Activated CD4-positive, alpha-beta T cell treated with anti-CD3 and anti-CD28 coated beads for 24 hours (primary cell): ENCODE measurements at regions not wholly inside any gene's neighbourhood (a gene's known extent, or its start where the extent isn't known, plus 50 kb on each side); places are given as distances from the start of the nearest gene placed in this dataset.
"Not testable (repeated sequence)": the region's sequence is repeated elsewhere in the genome, so short reads cannot be mapped to it uniquely, and the experiment has no call there.

Experiments
- DNase-seq, 2 donors: peaks; one replicate each; pipeline ENCODE4 v3.0.0-alpha.2; 2020; ENCODE audit warnings: low read depth in 2 of 2

GRCh38 chr1:172918478-172918877 lies 132.3 kb downstream of the TNFSF18 start:
- no peak for DNase-seq

DNA sequence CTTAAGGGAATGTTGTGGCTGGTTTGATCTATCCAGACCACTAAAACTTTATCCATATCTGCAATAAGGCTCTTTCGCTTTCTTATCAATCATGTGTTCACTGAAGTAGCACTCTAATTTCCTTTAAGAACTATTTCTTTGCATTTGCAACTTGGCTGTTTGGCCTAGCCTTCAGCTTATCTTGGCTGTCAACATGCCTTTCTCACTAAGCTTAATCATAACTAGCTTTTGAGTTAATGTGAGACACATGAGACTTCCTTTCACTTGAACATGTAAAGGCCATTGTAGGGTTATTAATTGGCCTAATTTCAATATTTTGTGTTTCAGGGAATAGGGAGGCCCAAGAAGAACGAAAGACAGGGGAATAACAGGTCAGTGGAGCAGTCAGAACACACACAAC lies 124.7 kb downstream of the TNFSF18 start:
- no peak for DNase-seq

DNA sequence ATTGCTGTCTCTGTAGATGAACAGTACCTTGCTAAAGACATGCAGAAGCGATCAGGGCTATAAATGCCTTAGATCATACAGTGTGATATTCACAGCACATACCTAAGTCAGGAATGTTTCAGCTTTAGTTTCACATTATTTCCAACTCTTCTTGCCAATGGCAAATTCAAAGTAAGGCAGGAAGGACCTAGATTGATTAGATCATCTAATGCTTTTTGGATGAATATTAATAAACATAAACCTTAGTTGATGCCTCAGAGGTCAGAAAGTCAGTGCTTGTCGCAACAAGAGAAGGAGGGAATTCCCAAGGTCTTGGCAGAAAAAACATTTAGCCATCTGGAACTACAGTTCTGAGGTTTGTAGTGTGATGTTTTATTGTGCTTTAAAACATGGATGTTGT lies 122.3 kb downstream of the TNFSF18 start:
- no peak for DNase-seq

DNA sequence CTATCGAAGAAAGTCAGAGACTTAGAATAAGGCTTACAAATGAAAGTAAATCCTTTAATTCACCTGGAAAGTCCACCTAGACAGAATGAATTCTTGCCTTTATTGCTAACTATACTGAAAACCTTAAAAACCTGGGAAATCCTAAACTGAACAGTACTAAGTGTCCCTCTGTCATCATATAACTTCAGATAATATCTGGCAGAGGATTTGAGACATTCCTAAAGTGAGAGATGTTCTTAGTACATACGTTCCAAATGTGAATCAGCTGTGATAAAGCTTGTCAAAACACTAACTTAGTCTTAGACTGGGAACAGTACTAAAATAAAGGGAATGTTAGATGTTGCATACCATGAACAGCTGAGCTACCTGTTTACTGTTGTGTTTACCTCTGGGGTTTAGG lies 121.7 kb downstream of the TNFSF18 start:
- DNase-seq = no peak

DNA sequence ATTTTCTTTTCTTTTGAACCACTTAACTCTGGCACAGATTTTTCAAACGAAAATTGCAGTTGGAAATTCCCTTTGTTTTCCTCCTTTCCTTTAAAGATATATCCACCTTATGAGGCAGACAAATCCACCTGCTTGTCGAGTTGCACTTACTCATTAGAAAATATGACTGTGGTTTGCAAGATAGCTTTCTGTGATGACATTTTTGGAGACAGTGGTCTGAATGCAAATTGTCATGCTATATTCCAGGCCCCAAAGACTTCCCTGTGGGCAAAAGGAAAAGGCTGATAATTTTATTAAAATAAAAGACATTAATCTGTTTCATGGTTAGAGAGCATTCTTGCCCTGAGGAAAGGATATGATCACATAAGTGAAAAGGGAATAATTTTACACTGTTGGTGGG lies 120.6 kb downstream of the TNFSF18 start:
- DNase-seq = no peak

DNA sequence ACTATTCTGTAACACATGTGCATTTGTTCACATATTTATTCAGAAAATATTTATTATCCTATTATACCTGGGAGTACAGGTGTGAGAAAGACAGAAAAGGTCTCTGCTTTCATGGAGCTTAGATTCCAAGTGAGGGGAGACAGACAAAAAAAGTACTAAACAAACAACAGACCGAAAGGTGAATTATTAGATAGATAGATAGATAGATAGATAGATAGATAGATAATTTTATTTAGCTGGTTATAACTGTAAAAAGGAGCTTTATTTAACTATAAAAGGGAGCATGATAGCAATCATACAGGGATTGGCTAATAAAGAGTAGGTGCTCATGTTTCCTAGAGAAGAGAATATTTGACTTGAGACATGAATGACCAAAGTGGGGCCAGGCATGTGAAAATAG lies 119.4 kb downstream of the TNFSF18 start:
- no peak for DNase-seq

- no peak for DNase-seq
These were observed 119.0 kb downstream of the TNFSF18 start for GRCh38 chr1:172931761-172932160.

DNA sequence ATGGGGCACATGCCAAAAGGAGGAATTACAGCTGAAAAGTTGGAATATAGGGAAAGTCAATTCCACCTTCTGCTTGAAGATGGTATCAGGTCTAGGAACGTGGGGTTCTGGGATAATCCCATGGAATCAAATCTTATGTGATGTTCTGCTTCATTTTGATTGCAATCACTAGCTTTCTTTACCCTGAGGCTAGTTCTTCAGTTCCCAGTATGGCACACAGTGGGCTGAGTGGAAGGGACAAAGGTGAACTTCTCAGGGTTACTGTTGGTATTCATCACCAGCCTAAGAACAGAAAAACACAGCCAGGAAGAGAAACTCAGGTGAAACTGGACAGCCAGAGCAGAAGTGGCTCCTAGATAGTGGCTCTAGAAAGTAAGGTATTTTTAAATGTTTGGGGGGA lies 117.8 kb downstream of the TNFSF18 start:
- DNase-seq = no peak

GRCh38 chr1:172934417-172934762 lies 116.4 kb downstream of the TNFSF18 start:
- no peak for DNase-seq

DNA sequence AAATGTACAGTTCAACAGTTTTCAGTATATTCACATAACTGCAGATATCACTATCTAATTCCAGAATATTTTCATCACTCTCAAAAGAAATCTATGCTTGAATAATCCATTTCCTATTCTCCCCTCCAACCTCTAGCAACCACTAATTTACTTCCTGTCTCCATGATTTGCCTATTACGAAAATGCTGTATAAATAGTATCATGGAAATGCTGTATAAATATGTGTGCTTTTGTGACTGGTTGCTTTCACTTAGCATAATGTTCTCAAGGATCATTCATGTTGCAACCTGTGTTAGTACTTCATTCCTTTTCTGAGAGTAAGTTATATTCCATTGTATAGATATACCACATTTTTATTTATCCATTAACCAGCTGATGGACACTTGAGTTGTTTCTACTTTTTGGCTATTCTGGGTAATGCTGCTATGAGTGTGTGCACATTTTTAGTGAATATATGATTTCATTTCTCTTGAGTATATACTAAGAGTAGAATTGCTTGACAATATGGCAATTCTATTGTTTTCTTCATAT lies 115.6 kb downstream of the TNFSF18 start:
- no peak for DNase-seq

GRCh38 chr1:172936088-172936645 lies 114.6 kb downstream of the TNFSF18 start:
- DNase-seq = no peak

DNA sequence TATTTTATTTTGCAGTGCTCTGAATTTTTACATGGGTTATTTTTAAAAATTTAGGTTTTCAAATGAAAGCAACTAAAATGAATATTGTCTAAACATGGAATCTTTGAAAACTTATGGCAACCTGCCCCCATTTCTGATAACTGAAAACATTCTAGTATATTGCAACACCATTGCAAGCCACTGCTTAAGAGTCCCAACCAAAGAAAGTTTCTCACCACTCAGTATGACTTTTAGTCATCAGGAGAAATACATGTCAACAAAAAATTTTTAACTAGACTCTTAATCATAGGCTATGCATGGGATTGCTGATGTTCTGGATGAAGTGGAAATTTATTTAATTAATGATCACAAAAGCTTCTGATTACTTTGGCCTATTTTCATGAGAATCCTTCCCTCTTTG lies 112.1 kb downstream of the TNFSF18 start:
- DNase-seq = no peak

DNA sequence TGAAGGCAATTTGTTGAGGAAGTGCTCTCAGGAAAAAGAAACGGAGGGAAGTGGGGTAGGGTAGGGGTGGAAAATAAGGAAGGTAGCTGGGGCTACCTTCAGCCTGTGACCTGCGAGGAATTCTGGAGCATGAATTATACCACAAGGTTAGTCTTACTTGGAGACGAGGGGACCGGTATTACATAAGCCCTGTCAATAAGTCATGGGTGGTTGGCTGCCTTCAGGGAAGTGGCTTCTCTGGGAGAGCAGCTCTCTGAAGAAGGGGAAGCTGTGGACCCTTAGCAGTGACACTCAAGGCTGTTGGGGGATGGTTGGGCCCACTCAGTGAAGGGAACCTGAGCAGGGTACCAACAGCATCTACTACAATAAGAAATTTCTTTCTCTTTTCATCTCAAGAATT lies 111.3 kb downstream of the TNFSF18 start:
- no peak for DNase-seq

DNA sequence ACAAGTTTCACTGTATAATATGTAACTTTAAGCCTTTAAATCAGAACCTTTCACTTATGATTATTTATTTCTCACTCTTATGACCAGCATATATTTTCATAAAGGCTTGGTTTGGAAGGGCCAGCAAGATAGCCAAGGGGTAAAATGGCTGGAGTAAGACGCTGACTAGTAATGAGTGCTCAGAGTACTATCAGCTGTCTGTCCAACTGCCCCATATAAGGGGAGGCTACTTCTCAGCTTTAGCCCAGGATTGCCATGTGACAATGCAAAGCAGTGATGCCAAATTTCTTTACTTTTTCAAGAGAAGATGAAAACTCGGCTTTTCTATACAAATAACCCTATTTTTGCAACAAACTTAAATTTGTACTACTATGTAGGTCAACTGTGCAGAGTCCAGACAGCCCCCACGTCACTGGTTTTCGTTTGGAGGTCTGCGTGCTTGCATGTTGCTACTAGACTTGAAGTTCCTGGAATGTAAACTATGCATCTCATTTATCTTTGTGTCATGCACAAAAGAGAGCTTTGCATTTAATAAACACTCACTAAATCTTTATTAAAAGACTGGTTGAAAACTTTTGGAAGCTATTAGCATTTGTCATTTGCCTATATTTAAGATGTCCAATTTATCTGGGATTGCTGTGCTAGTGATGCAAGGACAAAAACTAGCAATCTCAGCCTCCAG lies 110.4 kb downstream of the TNFSF18 start:
- no peak for DNase-seq

DNA sequence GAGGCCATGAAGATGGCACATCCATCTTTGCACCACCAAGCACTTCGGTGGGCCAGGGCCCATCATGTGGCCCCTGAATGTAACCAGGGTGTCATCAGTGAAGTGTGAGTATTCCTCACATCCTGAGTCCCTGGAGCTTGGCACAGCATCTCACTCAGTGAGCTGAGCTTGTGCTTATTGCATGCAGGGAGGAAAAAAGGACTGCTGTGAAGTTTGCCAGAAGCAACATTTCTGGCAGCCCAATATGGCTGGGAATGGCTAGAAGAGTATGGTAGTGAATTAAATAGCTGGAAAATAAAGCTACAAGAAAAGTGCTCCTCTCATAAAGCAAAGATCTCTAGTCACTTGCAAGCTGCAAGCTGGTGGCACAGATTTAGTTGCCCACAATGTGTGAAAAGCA lies 109.3 kb downstream of the TNFSF18 start:
- DNase-seq = no peak

DNA sequence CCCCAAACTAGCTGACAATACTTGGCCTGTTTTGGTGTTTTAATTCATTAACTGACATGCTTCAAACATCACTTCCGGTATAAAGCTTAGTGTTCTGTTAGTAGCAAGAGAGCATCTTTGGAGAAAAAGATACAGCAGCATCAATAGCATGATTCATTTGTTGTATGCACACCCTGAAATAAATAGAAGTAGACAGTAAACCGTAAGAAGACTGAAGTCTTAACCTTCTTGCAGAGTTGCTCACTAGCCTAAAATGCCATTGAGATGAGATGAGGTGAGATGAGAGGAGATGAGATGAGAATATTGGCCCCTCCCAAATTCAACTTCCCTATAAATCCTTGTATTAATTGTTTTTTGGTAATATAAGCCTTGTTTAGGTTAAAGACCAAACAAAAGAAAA lies 108.8 kb downstream of the TNFSF18 start:
- no peak for DNase-seq

- not testable (repeated sequence) for DNase-seq
These were observed 107.6 kb downstream of the TNFSF18 start for GRCh38 chr1:172943138-172943537.

- no peak for DNase-seq
These were observed 105.8 kb downstream of the TNFSF18 start for GRCh38 chr1:172944931-172945330.

DNA sequence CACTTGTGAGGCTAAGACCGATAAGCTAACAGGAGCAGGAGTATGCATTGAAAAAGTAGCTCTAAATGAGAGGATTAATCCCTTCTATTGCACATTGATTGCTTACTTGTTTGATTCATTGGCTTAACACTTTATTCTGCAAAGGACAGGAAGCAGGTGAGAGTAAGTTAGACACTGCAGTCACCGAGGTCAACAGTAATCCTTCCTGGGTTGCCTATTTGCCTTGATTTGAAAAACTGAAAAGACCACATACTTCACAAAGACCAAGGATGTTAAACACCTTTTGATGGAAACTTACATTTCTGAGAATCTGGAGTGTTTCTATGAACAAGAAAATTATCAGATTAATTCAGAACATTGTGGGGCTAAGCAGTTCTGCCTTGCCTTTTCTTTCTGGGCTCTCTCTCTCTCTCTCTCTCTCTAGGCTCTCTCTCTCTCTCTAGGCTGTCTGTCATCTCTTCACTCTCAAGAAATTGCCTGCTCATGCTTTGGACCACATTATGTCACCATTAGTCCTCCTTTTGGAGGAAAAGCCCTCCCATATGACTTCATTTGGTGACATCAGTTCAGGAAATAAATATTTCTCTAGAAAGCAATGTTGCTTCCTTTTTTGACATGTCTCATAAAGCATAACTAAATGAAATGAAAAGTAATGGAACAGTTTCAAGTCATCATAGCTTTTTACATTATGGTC lies 103.8 kb downstream of the TNFSF18 start:
- no peak for DNase-seq

GRCh38 chr1:172948457-172948856 lies 102.3 kb downstream of the TNFSF18 start:
- DNase-seq = no peak

DNA sequence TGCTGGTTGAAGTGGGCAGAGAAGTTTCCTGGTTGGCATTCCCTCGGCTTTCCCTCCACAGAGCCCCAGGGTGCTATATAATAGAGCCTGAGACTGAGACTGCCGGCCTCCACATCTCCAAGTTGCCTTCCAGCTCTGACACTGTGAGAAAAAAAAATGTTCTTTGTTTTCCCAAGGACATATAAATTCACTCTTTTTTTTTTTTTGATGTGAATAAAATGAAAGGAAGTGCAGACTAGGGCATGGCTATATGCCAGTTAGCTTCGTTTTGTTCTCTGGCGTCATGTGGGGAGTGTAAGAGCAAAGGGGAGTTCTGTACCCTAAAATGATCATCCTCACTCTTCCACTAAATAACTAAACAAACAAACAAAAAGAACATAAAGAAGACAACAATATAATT lies 101.6 kb downstream of the TNFSF18 start:
- no peak for DNase-seq

DNA sequence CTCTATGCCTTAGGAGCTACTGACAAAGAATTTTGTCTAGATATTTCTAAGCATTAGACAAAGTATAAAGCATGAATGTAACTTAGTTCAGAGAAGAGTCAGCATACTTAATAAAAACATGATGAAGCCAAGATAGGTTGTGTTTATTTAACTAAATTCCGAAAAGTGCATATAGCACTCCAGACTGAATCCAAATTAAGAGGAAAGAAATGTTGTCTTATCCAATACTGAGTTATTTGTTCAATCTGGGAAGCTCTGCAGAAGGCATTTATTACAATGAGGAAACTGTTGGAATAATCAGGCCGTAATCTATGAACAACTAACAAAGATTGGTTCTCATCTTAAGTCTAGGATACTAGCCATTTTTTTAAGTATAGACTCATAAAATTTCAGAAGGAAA lies 100.2 kb downstream of the TNFSF18 start:
- DNase-seq = no peak

GRCh38 chr1:172951730-172952365 lies 98.9 kb downstream of the TNFSF18 start:
- DNase-seq = no peak
